HG02763 (cell line): ENCODE measurements at regions not wholly inside any gene's neighbourhood (a gene's known extent, or its start where the extent isn't known, plus 50 kb on each side); places are given as distances from the start of the nearest gene placed in this dataset.

Experiments
- ATAC-seq: cut with Tn5 transposase; IDR thresholded peaks from one replicate; pipeline ENCODE4 v1.9.1; 2021; ENCODE audit warnings: mild to moderate bottlenecking, moderate library complexity; ENCODE audit not compliant: unreplicated experiment

DNA sequence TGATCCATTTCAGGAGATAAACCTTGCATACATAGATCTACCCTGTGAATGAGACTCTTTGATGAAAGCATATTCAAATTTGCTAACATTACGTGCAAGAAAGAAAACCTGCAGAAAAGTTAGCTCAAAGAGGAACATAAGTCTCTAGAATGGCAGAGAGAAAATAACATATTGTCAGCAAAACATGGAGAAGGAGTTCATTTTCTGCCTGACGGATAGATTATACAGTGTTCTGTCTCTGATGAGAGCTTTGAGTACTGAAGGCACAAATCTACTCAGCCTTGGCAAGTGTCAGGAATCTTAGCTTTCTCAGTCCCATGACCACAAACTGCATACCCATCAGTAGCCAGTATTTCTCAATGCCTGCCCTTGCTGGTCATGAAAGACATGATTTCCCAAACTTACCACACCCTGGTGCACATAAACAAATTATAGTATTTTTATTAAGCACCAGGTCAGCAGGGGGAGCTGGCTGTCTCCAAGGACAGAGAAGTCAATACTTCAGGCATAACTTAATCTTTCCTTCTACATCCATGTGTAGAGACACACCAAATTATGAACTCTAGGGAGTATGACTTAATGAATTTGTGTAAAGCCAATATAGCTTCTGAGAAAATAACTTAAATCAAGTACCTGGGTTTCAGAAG is 401.2 kb upstream of the SOX11 start:
- ATAC-seq = no peak

DNA sequence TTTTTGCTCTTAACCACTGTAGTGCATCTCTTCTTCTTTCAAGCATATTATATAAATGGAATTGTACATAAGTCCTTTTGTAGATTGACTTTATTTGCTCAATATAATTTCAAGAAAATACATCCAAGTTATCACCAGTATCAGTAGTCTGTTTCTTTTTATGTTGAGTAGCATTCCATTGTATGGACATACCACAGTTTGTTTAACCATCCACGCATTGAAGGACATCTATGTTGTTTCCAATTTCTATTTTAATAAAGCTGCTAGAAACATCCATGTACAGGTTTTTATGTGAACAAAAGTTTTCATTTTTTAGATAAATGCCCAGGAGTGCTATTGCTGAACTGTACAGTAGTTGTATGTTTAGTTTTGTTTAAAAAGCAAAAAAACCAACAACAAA is 387.5 kb upstream of the SOX11 start:
- no peak for ATAC-seq

DNA sequence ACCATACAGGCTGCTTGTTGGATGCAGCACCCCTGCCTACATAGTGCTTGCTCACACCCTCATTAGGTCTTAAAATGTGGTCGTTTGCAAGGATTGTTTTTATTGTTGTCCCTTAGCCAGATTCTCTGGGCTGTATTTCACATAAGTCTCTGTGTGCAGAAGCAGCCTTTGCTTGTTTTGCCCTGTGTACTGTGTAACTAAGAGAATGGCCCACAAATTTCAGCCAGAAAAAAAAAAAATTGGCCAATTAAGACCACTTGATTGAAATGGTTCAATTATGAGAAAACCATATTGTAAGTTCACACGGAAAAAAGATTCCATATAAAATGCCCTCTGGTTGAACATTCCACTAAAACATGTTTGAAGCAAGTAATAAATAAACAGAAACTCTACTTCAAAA is 377.1 kb upstream of the SOX11 start:
- ATAC-seq = no peak

DNA sequence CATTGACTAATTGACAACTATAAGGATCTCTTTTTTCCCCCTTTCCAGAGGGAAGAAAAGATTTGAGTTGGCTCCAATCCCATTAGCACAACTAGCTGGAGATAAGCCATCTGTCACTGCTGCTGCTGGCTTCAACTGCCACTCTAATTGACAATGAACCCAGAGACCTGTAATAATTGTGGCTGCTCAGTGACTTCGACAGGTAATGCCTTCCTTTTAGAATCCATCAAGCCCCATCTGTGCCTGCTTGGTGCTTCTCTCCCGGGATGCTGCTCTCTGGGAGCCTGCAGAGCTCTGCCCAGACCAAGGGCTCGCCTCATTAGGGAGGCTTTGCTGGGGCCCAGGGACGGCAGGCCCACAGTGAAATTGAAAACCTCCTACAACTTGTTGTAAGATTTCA is 376.7 kb upstream of the SOX11 start:
- ATAC-seq = no peak

GRCh38 chr2:5316001-5316490 is 376.1 kb upstream of the SOX11 start:
- ATAC-seq = no peak

GRCh38 chr2:5319493-5319892 is 372.7 kb upstream of the SOX11 start:
- ATAC-seq = no peak

GRCh38 chr2:5322396-5322795 is 369.8 kb upstream of the SOX11 start:
- no peak for ATAC-seq

DNA sequence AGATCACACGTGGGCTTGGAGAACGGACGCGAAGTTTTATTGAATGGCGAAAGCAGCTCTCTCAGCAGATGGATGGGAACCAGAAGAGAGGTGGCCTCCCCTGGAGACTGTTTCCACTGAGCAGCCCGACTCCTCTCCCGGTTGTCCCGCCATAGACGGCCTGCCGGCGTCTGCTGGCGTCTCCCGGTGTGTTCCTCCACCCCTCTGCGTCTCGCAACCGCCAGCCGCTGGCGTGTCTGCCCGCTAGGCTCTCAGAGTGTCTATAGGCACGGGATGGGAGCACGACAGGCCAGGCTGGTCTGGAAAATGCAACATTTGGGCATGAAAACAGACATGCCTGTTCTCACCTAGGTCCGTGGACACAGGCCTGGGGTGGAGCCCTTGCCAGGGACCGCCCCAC is 366.7 kb upstream of the SOX11 start:
- no peak for ATAC-seq

DNA sequence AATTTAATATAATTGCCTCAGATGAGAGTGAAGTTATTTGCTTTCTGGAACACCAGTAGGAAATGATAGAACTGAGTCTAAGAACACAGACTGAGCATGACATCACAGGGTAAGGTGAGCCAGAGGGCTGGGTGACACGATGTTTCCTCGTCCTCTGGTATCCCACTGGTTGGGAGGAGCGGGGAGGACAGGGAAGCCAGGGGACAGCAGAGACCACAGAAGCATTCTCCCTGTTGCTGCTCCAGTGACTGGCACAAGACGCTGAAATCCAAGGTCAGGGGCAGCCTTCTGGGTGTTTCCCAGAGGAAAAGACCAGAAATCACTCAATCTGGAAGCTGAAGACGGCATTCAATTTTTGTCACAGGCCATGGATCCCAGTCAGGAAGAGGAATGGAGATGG is 363.4 kb upstream of the SOX11 start:
- ATAC-seq = no peak

DNA sequence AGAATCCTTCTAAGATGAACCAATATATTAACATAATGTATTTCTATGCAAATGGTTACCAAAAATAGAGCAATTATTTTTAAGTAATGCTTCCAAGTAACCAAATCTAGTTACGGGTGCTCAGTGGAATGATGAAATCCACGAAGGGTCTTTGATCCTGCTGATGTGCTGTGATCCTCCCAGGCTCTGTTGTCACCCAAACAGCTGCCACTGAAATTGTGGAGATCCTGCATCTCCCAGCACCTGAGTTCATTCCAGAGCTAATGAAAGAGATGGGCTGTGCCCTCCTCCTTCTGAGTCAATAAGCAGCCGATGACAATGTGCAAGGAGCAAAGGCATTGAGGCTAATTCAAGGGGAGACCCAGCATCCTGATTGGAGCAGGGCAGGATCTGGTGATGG is 362.4 kb upstream of the SOX11 start:
- no peak for ATAC-seq

- no peak for ATAC-seq
Observed at GRCh38 chr2:5330961-5331360, 361.2 kb upstream of the SOX11 start.

DNA sequence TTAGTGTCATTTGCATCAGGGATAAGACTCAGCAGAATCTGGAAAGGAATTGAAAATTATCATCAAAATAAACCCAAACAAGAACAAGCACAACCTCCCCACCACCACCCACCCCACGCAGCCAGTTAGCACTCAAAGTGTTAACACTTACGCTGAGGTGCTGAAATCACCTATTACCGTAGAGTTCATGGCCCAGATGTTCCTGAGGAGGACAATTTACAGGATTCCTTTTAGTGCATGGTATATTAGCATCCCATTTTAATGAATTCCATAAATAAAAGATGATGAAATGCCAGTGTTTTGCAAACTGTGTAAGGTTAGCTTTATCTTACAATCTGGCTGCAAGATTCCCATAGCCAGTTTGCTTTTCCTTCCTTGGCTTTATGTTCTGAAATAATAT is 359.3 kb upstream of the SOX11 start:
- no peak for ATAC-seq

DNA sequence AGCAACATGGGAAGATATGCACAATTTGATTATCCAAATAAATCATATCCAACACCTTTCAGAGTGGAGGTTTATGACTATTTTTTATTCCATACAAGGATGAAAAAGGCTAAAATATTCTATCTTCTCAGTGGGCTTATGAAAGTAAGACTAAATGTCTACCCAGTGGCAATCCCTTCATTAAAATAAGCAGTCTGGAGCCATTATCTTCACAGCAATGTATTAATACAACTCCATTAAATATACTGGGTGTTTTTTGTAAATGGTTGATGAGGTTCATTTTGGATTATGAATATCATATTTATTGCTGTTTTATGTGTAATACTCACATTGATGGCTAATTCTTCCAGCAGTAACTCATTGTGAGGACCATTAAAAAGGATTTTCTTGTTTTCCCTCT is 352.7 kb upstream of the SOX11 start:
- no peak for ATAC-seq

DNA sequence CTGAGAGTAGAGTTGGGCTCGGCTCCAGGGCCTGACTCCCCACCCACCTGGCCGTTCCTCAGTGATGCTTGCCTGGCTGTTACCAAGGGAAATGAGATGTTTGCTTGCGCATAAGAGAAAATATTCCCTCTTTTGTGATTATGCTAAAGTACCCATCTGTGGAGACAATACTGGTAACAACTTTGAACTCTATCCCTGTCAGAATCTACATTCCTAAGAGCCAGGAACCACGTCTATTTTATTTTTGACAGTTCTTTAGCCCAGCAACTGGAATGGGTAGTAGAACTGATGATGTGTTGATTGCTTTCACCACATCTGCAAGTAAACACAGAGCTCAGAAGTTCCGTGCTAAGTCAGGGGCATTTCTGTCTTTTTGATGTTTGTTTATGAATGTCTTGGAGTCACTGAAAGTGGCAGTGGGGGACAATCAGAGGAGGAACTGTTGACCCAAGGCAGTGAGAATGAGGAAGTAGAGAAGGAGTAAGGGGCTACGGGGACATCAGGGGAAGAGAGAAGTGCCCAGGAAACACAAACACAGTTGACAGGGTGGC is 348.3 kb upstream of the SOX11 start:
- no peak for ATAC-seq

DNA sequence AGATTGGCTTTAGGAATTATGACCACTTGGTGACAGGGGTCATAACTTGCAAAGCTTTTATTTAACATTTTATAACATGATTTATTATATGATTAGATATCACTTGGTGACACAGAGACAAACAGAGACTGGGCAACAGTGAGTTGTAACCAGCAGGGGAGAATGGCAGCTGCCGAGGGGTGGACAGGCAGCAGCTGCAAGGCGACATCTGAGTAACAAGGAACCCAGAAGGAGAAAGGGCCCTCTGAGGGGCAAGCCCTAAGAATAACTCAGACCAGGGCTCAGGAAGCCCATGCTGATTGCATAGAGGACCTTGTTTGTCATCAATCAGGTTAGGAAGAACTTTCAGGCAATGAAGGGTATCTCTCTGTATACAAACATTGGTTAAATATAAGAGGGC is 339.9 kb upstream of the SOX11 start:
- ATAC-seq = no peak

DNA sequence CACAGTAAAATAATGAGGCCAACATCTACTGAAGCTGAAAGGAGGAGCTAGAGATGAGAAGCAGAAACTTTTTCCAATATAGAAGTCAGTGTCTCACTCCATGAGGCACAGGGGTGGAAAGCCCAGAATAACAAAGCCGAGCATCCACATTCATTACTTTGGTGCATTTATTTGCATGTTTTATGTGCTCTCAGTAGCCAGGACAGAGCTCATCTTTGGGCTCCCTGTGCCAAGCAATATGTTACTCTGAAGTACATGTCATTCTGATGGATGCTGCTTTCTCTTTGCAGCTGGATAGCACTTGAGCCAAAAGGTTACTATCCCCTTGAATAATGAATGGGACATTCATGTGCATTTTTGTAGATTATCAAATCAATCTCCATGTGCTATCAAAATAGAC is 338.6 kb upstream of the SOX11 start:
- ATAC-seq = no peak

- no peak for ATAC-seq
Observed at GRCh38 chr2:5359397-5359796, 332.8 kb upstream of the SOX11 start.

- no peak for ATAC-seq
Observed at GRCh38 chr2:5360081-5360480, 332.1 kb upstream of the SOX11 start.

- ATAC-seq = no peak
Observed at GRCh38 chr2:5364361-5364760, 327.8 kb upstream of the SOX11 start.

GRCh38 chr2:5365871-5366461 is 326.2 kb upstream of the SOX11 start:
- peak; percentile 82 for ATAC-seq

GRCh38 chr2:5367321-5367720 is 324.9 kb upstream of the SOX11 start:
- ATAC-seq = no peak

DNA sequence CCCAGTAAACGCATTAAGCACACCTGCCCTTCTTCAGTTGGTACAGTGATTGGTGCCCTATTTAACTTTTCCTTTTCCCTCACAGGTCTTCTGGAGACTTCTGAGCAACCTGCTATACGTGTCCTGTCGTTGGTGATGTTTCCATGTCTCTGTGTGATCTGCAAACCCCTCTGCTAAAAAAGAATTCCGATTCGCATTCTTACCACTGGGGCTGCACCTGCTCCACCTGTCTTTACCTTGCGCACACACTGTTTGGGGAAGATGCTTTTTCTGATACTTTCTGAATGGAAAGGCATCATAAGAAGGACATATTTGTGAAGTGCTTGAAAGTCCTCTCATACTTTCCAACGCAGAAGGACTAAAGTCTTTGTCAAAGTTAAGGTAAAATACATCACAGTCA is 323.9 kb upstream of the SOX11 start:
- no peak for ATAC-seq

DNA sequence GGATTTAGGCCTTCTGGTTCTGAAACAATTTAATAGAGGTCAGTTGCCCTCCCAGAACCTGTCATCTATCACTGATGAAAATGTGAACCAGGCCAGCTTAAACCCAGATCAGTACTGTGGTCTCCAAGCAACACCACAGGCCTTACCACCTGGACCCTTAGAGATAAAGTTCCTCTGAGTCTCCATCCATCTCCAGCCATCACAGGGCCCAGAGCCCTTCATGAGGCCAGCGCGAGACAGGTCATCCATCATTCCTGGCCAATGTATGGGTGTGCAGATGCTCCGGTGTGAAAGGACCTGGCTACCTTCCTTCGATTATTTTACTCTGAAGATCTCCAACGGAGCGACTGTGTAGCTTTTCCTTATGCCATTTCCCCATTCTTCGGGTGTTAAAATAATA is 322.7 kb upstream of the SOX11 start:
- ATAC-seq = no peak
